ENCODE measurements at regions not wholly inside any gene's neighbourhood (a gene's known extent, or its start where the extent isn't known, plus 50 kb on each side); places are given as distances from the start of the nearest gene placed in this dataset.

GRCh38 chr14:101633276-101633675 lies 72.0 kb downstream of the DIO3 start (continued):
- TF ChIP-seq, protein P1, sequence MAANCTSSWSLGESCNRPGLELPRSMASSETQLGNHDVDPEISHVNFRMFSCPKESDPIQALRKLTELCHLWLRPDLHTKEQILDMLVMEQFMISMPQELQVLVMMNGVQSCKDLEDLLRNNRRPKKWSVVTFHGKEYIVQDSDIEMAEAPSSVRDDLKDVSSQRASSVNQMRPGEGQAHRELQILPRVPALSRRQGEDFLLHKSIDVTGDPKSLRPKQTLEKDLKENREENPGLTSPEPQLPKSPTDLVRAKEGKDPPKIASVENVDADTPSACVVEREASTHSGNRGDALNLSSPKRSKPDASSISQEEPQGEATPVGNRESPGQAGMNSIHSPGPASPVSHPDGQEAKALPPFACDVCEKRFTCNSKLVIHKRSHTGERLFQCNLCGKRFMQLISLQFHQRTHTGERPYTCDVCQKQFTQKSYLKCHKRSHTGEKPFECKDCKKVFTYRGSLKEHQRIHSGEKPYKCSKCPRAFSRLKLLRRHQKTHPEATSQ (tag by site-specific recombination; IDR thresholded peaks at IDR 0.05) = no peak
- TF ChIP-seq ZNF621 (tag by site-specific recombination; IDR thresholded peaks at IDR 0.05) = no peak
- TF ChIP-seq HIC1 (tag by site-specific recombination; IDR thresholded peaks at IDR 0.05) = no peak
- TF ChIP-seq ZBTB26 (tag by site-specific recombination; optimal IDR thresholded peaks at IDR 0.05) = no peak
- no peak for TF ChIP-seq ZNF596 (tag by site-specific recombination; IDR thresholded peaks at IDR 0.05)
- no peak for TF ChIP-seq ZBTB7A (tag by site-specific recombination; IDR thresholded peaks at IDR 0.05; ENCODE audit: low read depth)
- TF ChIP-seq ZNF423 (tag by site-specific recombination; IDR thresholded peaks at IDR 0.05) = no peak
- TF ChIP-seq ZIC2 (tag by site-specific recombination; IDR thresholded peaks at IDR 0.05) = no peak
- TF ChIP-seq HOXD13 (CRISPR knock-in tag; IDR thresholded peaks at IDR 0.05; ENCODE audit: borderline replicate concordance) = no peak
- no peak for TF ChIP-seq ZNF600 (tag by site-specific recombination; IDR thresholded peaks at IDR 0.05)
- no peak for TF ChIP-seq ZNF398 (tag by site-specific recombination; IDR thresholded peaks at IDR 0.05)

GRCh38 chr14:101634202-101634849 lies 73.0 kb downstream of the DIO3 start:
- POLR2A ChIA-PET = no interaction called here
- CTCF ChIA-PET = no interaction called here
- no peaks in the 10 kb centered on the region for H3K4me1 ChIP-seq (ENCODE audit: control insufficient read depth, insufficient read depth, low read length)
- no peak overlapping the region for H3K27ac ChIP-seq (ENCODE audit: extremely low read depth, low read depth, low read length)
- H3K4me3 ChIP-seq (ENCODE audit: low read depth, low read length) = no peak overlapping the region
- no peaks in the 10 kb centered on the region for H3K36me3 ChIP-seq (ENCODE audit: control insufficient read depth in 2 of 2, insufficient read depth in 1 of 2, low read length in 2 of 2)
- no peaks in the 10 kb centered on the region for H3K9me3 ChIP-seq (ENCODE audit: control insufficient read depth, insufficient read depth, low read depth, low read length)
- TF ChIP-seq ZNF354C (tag by site-specific recombination; IDR thresholded peaks at IDR 0.05; ENCODE audit: borderline replicate concordance, low read depth) = no peak
- no peak for TF ChIP-seq ZNF221 (tag by site-specific recombination; IDR thresholded peaks at IDR 0.05; ENCODE audit: borderline replicate concordance)
- TF ChIP-seq ZNF600 (tag by site-specific recombination; IDR thresholded peaks at IDR 0.05) = no peak
- TF ChIP-seq GLIS2 (tag by site-specific recombination; IDR thresholded peaks at IDR 0.05) = no peak
- no peak for TF ChIP-seq ZBTB26 (tag by site-specific recombination; optimal IDR thresholded peaks at IDR 0.05)
- no peak for TF ChIP-seq SP7 (tag by site-specific recombination; IDR thresholded peaks at IDR 0.05)
- no peak for TF ChIP-seq INSM2 (tag by site-specific recombination; IDR thresholded peaks at IDR 0.05)
- TF ChIP-seq, protein P2, sequence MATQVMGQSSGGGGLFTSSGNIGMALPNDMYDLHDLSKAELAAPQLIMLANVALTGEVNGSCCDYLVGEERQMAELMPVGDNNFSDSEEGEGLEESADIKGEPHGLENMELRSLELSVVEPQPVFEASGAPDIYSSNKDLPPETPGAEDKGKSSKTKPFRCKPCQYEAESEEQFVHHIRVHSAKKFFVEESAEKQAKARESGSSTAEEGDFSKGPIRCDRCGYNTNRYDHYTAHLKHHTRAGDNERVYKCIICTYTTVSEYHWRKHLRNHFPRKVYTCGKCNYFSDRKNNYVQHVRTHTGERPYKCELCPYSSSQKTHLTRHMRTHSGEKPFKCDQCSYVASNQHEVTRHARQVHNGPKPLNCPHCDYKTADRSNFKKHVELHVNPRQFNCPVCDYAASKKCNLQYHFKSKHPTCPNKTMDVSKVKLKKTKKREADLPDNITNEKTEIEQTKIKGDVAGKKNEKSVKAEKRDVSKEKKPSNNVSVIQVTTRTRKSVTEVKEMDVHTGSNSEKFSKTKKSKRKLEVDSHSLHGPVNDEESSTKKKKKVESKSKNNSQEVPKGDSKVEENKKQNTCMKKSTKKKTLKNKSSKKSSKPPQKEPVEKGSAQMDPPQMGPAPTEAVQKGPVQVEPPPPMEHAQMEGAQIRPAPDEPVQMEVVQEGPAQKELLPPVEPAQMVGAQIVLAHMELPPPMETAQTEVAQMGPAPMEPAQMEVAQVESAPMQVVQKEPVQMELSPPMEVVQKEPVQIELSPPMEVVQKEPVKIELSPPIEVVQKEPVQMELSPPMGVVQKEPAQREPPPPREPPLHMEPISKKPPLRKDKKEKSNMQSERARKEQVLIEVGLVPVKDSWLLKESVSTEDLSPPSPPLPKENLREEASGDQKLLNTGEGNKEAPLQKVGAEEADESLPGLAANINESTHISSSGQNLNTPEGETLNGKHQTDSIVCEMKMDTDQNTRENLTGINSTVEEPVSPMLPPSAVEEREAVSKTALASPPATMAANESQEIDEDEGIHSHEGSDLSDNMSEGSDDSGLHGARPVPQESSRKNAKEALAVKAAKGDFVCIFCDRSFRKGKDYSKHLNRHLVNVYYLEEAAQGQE (tag by site-specific recombination; IDR thresholded peaks at IDR 0.05) = no peak
- TF ChIP-seq GLI4 (tag by site-specific recombination; IDR thresholded peaks at IDR 0.05) = no peak
- no peak for TF ChIP-seq ZNF473 (tag by site-specific recombination; IDR thresholded peaks at IDR 0.05)
- TF ChIP-seq ZNF777 (tag by site-specific recombination; IDR thresholded peaks at IDR 0.05; ENCODE audit: borderline replicate concordance) = no peak
- no peak for TF ChIP-seq ZFP3 (tag by site-specific recombination; IDR thresholded peaks at IDR 0.05; ENCODE audit: low read depth)
